Astrocyte (in vitro differentiated cells and primary cell): ENCODE measurements at regions not wholly inside any gene's neighbourhood (a gene's known extent, or its start where the extent isn't known, plus 50 kb on each side); places are given as distances from the start of the nearest gene placed in this dataset.

ENCODE experiments used
- EZH2 ChIP-seq: IDR thresholded peaks from 2 replicates; pipeline ENCODE4 v1.6.1; 2012; ENCODE audit warnings: mild to moderate bottlenecking, low read length, inconsistent platforms; ENCODE audit not compliant: insufficient read depth
- TF ChIP-seq, protein P1 (sequence below): IDR thresholded peaks from 2 replicates; pipeline ENCODE4 v1.5.1; 2011; ENCODE audit warnings: low read depth, mild to moderate bottlenecking, inconsistent platforms, low read length, moderate library complexity; ENCODE audit not compliant: insufficient read depth

DNA sequence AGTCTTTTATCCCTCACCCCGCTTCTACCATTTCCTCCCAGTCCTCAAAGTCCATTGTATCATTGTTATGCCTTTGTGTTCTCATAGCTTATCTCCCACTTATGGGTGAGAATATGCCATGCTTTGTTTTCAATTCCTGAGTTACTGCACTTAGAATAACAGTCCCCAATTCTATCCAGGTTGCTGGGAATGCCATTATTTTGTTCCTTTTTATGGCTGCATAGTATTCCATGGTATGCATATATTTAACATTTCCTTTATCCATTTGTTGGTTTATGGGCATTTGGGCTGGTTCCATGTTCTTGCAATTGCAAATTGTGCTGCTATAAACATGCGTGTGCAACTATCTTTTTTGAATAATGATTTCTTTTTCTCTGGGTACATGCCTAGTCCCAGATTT, 114.9 kb downstream of the VPREB1 start:
- TF ChIP-seq, protein P1, sequence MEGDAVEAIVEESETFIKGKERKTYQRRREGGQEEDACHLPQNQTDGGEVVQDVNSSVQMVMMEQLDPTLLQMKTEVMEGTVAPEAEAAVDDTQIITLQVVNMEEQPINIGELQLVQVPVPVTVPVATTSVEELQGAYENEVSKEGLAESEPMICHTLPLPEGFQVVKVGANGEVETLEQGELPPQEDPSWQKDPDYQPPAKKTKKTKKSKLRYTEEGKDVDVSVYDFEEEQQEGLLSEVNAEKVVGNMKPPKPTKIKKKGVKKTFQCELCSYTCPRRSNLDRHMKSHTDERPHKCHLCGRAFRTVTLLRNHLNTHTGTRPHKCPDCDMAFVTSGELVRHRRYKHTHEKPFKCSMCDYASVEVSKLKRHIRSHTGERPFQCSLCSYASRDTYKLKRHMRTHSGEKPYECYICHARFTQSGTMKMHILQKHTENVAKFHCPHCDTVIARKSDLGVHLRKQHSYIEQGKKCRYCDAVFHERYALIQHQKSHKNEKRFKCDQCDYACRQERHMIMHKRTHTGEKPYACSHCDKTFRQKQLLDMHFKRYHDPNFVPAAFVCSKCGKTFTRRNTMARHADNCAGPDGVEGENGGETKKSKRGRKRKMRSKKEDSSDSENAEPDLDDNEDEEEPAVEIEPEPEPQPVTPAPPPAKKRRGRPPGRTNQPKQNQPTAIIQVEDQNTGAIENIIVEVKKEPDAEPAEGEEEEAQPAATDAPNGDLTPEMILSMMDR: no peak
- no peak for TF ChIP-seq EZH2
